GM10248 (cell line): ENCODE measurements at regions not wholly inside any gene's neighbourhood (a gene's known extent, or its start where the extent isn't known, plus 50 kb on each side); places are given as distances from the start of the nearest gene placed in this dataset.

ENCODE experiments used
- CTCF ChIA-PET: fragments of 300-600 bp; sonication (Branson Sonifier 250); formaldehyde crosslinking; extraction: SDS; loops from one replicate; lab custom pipeline; 2021; ENCODE audit warnings: antibody characterized with exemption; lab: Yijun Ruan, JAX
- POLR2A ChIA-PET: fragments of 350-650 bp; sonication (Branson Sonifier 250); formaldehyde crosslinking; extraction: SDS; loops from one replicate; lab custom pipeline; 2020; ENCODE audit warnings: antibody characterized with exemption; lab: Yijun Ruan, JAX
- DNase-seq: peaks from one replicate; pipeline ENCODE4 v3.0.0; 2012; ENCODE audit errors: extremely low spot score
- CTCF ChIP-seq: IDR thresholded peaks from 2 replicates; pipeline ENCODE4 v1.5.1; 2012; ENCODE audit warnings: mild to moderate bottlenecking, low read depth; ENCODE audit errors: extremely low read depth, missing control alignments, control extremely low read depth

- POLR2A ChIA-PET, result no interaction called here
These were observed 235.1 kb downstream of the QDPR start for GRCh38 chr4:17276776-17277175.

GRCh38 chr4:17275836-17276235 is 236.1 kb downstream of the QDPR start:
- ChIA-PET CTCF (no interaction called here), POLR2A (no interaction called here)
- no peak for TF ChIP-seq CTCF
- no peak for DNase-seq

More at GRCh38 chr4:17276776-17277175, 235.1 kb downstream of the QDPR start:
- CTCF ChIA-PET, result interaction anchor here (0.6 to 0.7 kb wide), 2 partner anchors 9 to 361 kb away, joined by 3 read pairs; no protein-coding TSS in a partner anchor
- TF ChIP-seq CTCF, result no peak
- DNase-seq, result no peak

GRCh38 chr4:17273047-17273446 is 238.8 kb downstream of the QDPR start:
- CTCF ChIA-PET, result interaction anchor here (1.5 kb wide), 1 partner anchor 15 kb away, joined by 3 read pairs; no protein-coding TSS in a partner anchor
- POLR2A ChIA-PET, result no interaction called here
- DNase-seq, result no peak
- TF ChIP-seq CTCF, result no peak

- ChIA-PET POLR2A (no interaction called here), CTCF (no interaction called here)
- DNase-seq, result no peak
- TF ChIP-seq CTCF, result no peak
These were observed 239.7 kb downstream of the QDPR start for GRCh38 chr4:17272154-17272553.

- DNase-seq, result no peak
- POLR2A ChIA-PET, result no interaction called here
- CTCF ChIA-PET, result interaction anchor here (1.3 kb wide), 1 partner anchor 13 kb away, joined by 3 read pairs; no protein-coding TSS in a partner anchor
- TF ChIP-seq CTCF, result no peak
These were observed 246.2 kb downstream of the QDPR start for GRCh38 chr4:17265653-17266052.

GRCh38 chr4:17265139-17265538 is 246.8 kb downstream of the QDPR start:
- POLR2A ChIA-PET, result no interaction called here
- DNase-seq, result no peak
- CTCF ChIA-PET, result interaction anchor here (1.3 kb wide), 1 partner anchor 13 kb away, joined by 3 read pairs; no protein-coding TSS in a partner anchor
- no peak for TF ChIP-seq CTCF
